ENCODE measurements at regions not wholly inside any gene's neighbourhood (a gene's known extent, or its start where the extent isn't known, plus 50 kb on each side); places are given as distances from the start of the nearest gene placed in this dataset.

- CTCF ChIA-PET, result no interaction called here
- ATAC-seq (no peak), DNase-seq (no peak)
- no peaks in the 10 kb centered on the region for H3K9me3 ChIP-seq (ENCODE audit: control insufficient read depth in 2 of 3, low read length in 3 of 3)
- Mint-ChIP-seq H3K27me3 (peaks cover 7 to 30% (median 18%) of the 10 kb centered on the region in 5 donors), H3K36me3 (no peaks in the 10 kb centered on the region), H3K4me3 (no peak overlapping the region), H3K4me1 (peaks cover 0 to 3% (median 0%) of the 10 kb centered on the region in 7 donors), H3K27ac (no peak overlapping the region), H3K9me3 (peaks cover 0 to 2% (median 0%) of the 10 kb centered on the region in 11 donors)
- H3K4me1 ChIP-seq (ENCODE audit: control insufficient read depth in 2 of 2, insufficient read depth in 2 of 2, low read length in 2 of 2), result no peaks in the 10 kb centered on the region
- no peaks in the 10 kb centered on the region for H3K27me3 ChIP-seq (ENCODE audit: control insufficient read depth in 2 of 2, insufficient read depth in 2 of 2, low read length in 2 of 2)
- intact Hi-C loops (cut with micrococcal nuclease), result no loop called here
- no peak overlapping the region for H3K4me3 ChIP-seq (ENCODE audit: low read length)
- H3K36me3 ChIP-seq (ENCODE audit: control insufficient read depth in 2 of 3, insufficient read depth in 3 of 3, low read length in 3 of 3), result no peaks in the 10 kb centered on the region
- POLR2A ChIA-PET, result no interaction called here
- H3K27ac ChIP-seq (ENCODE audit: low read depth, low read length), result no peak overlapping the region
Observed at GRCh38 chr15:39491886-39492490, 88.9 kb upstream of the THBS1 start.

- CTCF ChIA-PET, result no interaction called here
- no peaks in the 10 kb centered on the region for H3K27me3 ChIP-seq (ENCODE audit: control insufficient read depth in 2 of 2, insufficient read depth in 2 of 2, low read length in 2 of 2)
- Mint-ChIP-seq H3K4me3 (no peak overlapping the region), H3K4me1 (peaks cover 0 to 7% (median 3%) of the 10 kb centered on the region in 7 donors), H3K27me3 (peaks cover 13 to 37% (median 18%) of the 10 kb centered on the region in 5 donors), H3K36me3 (no peaks in the 10 kb centered on the region), H3K9me3 (peaks cover 0 to 2% (median 0%) of the 10 kb centered on the region in 11 donors), H3K27ac (no peak overlapping the region)
- DNase-seq (no peak), ATAC-seq (no peak)
- no peaks in the 10 kb centered on the region for H3K4me1 ChIP-seq (ENCODE audit: control insufficient read depth in 2 of 2, insufficient read depth in 2 of 2, low read length in 2 of 2)
- POLR2A ChIA-PET, result no interaction called here
- H3K9me3 ChIP-seq (ENCODE audit: control insufficient read depth in 2 of 3, low read length in 3 of 3), result no peaks in the 10 kb centered on the region
- intact Hi-C loops (cut with micrococcal nuclease), result no loop called here
- H3K4me3 ChIP-seq (ENCODE audit: low read length), result no peak overlapping the region
- H3K27ac ChIP-seq (ENCODE audit: low read depth, low read length), result no peak overlapping the region
- no peaks in the 10 kb centered on the region for H3K36me3 ChIP-seq (ENCODE audit: control insufficient read depth in 2 of 3, insufficient read depth in 3 of 3, low read length in 3 of 3)
Observed at GRCh38 chr15:39493424-39494067, 87.3 kb upstream of the THBS1 start.

GRCh38 chr15:39494462-39494861 lies 86.4 kb upstream of the THBS1 start:
- no peak overlapping the region for H3K27ac Mint-ChIP-seq
- Histone ChIP-seq H3K4me3 (ENCODE audit: low read length) (no peak overlapping the region), H3K4me1 (ENCODE audit: control insufficient read depth in 2 of 2, insufficient read depth in 2 of 2, low read length in 2 of 2) (no peaks in the 10 kb centered on the region), H3K27me3 (ENCODE audit: control insufficient read depth in 2 of 2, insufficient read depth in 2 of 2, low read length in 2 of 2) (no peaks in the 10 kb centered on the region), H3K27ac (ENCODE audit: low read depth, low read length) (no peak overlapping the region), H3K9me3 (ENCODE audit: control insufficient read depth in 2 of 3, low read length in 3 of 3) (no peaks in the 10 kb centered on the region), H3K36me3 (ENCODE audit: control insufficient read depth in 2 of 3, insufficient read depth in 3 of 3, low read length in 3 of 3) (no peaks in the 10 kb centered on the region)
- H3K9me3 Mint-ChIP-seq, result peaks cover 0 to 2% (median 0%) of the 10 kb centered on the region in 11 donors
- ChIA-PET CTCF (no interaction called here), POLR2A (no interaction called here)
- ATAC-seq (peak; percentile 29), DNase-seq (no peak)
- H3K4me3 Mint-ChIP-seq, result no peak overlapping the region
- peaks cover 14 to 42% (median 19%) of the 10 kb centered on the region in 5 donors for H3K27me3 Mint-ChIP-seq
- intact Hi-C loops (cut with micrococcal nuclease), result no loop called here
- H3K4me1 Mint-ChIP-seq, result peaks cover 0 to 7% (median 3%) of the 10 kb centered on the region in 7 donors
- H3K36me3 Mint-ChIP-seq, result no peaks in the 10 kb centered on the region

- Histone ChIP-seq H3K27ac (ENCODE audit: low read depth, low read length) (no peak overlapping the region), H3K4me3 (ENCODE audit: low read length) (no peak overlapping the region), H3K9me3 (ENCODE audit: control insufficient read depth in 2 of 3, low read length in 3 of 3) (no peaks in the 10 kb centered on the region), H3K4me1 (ENCODE audit: control insufficient read depth in 2 of 2, insufficient read depth in 2 of 2, low read length in 2 of 2) (no peaks in the 10 kb centered on the region), H3K27me3 (ENCODE audit: control insufficient read depth in 2 of 2, insufficient read depth in 2 of 2, low read length in 2 of 2) (no peaks in the 10 kb centered on the region), H3K36me3 (ENCODE audit: control insufficient read depth in 2 of 3, insufficient read depth in 3 of 3, low read length in 3 of 3) (no peaks in the 10 kb centered on the region)
- H3K4me3 Mint-ChIP-seq, result no peak overlapping the region
- no peak for ATAC-seq
- intact Hi-C loops (cut with micrococcal nuclease), result no loop called here
- H3K9me3 Mint-ChIP-seq, result peaks cover 0 to 2% (median 0%) of the 10 kb centered on the region in 11 donors
- POLR2A ChIA-PET, result no interaction called here
- no peak for DNase-seq
- no peak overlapping the region for H3K27ac Mint-ChIP-seq
- CTCF ChIA-PET, result no interaction called here
- no peaks in the 10 kb centered on the region for H3K36me3 Mint-ChIP-seq
- peaks cover 0 to 7% (median 3%) of the 10 kb centered on the region in 7 donors for H3K4me1 Mint-ChIP-seq
- H3K27me3 Mint-ChIP-seq, result peaks cover 17 to 40% (median 23%) of the 10 kb centered on the region in 5 donors
Observed at GRCh38 chr15:39495871-39496840, 84.7 kb upstream of the THBS1 start.

- DNase-seq, result no peak
- ChIA-PET POLR2A (no interaction called here), CTCF (no interaction called here)
- no peaks in the 10 kb centered on the region for H3K4me1 ChIP-seq (ENCODE audit: control insufficient read depth in 2 of 2, insufficient read depth in 2 of 2, low read length in 2 of 2)
- H3K36me3 ChIP-seq (ENCODE audit: control insufficient read depth in 2 of 3, insufficient read depth in 3 of 3, low read length in 3 of 3), result no peaks in the 10 kb centered on the region
- H3K27ac Mint-ChIP-seq, result no peak overlapping the region
- no peaks in the 10 kb centered on the region for H3K27me3 ChIP-seq (ENCODE audit: control insufficient read depth in 2 of 2, insufficient read depth in 2 of 2, low read length in 2 of 2)
- H3K9me3 Mint-ChIP-seq, result peaks cover 0 to 2% (median 0%) of the 10 kb centered on the region in 11 donors
- intact Hi-C loops (cut with micrococcal nuclease), result no loop called here
- peaks cover 17 to 39% (median 23%) of the 10 kb centered on the region in 5 donors for H3K27me3 Mint-ChIP-seq
- no peaks in the 10 kb centered on the region for H3K9me3 ChIP-seq (ENCODE audit: control insufficient read depth in 2 of 3, low read length in 3 of 3)
- peaks cover 0 to 7% (median 3%) of the 10 kb centered on the region in 7 donors for H3K4me1 Mint-ChIP-seq
- H3K4me3 ChIP-seq (ENCODE audit: low read length), result no peak overlapping the region
- H3K4me3 Mint-ChIP-seq, result no peak overlapping the region
- H3K27ac ChIP-seq (ENCODE audit: low read depth, low read length), result no peak overlapping the region
- no peaks in the 10 kb centered on the region for H3K36me3 Mint-ChIP-seq
- peak; percentile 4 for ATAC-seq
Observed at GRCh38 chr15:39497016-39497758, 83.7 kb upstream of the THBS1 start.

GRCh38 chr15:39497759-39498565 lies 82.9 kb upstream of the THBS1 start:
- Mint-ChIP-seq H3K4me3 (no peak overlapping the region), H3K36me3 (no peaks in the 10 kb centered on the region), H3K27me3 (peaks cover 12 to 33% (median 17%) of the 10 kb centered on the region in 5 donors), H3K4me1 (peaks cover 0 to 7% (median 3%) of the 10 kb centered on the region in 7 donors), H3K9me3 (peaks cover 0 to 1% (median 0%) of the 10 kb centered on the region in 11 donors), H3K27ac (no peak overlapping the region)
- Histone ChIP-seq H3K4me1 (ENCODE audit: control insufficient read depth in 2 of 2, insufficient read depth in 2 of 2, low read length in 2 of 2) (no peaks in the 10 kb centered on the region), H3K36me3 (ENCODE audit: control insufficient read depth in 2 of 3, insufficient read depth in 3 of 3, low read length in 3 of 3) (no peaks in the 10 kb centered on the region), H3K27me3 (ENCODE audit: control insufficient read depth in 2 of 2, insufficient read depth in 2 of 2, low read length in 2 of 2) (no peaks in the 10 kb centered on the region), H3K27ac (ENCODE audit: low read depth, low read length) (no peak overlapping the region), H3K9me3 (ENCODE audit: control insufficient read depth in 2 of 3, low read length in 3 of 3) (no peaks in the 10 kb centered on the region), H3K4me3 (ENCODE audit: low read length) (no peak overlapping the region)
- ATAC-seq (peak; percentile 57), DNase-seq (no peak)
- intact Hi-C loops (cut with micrococcal nuclease), result no loop called here
- POLR2A ChIA-PET, result no interaction called here
- CTCF ChIA-PET, result no interaction called here
